ENCODE measurements at regions not wholly inside any gene's neighbourhood (a gene's known extent, or its start where the extent isn't known, plus 50 kb on each side); places are given as distances from the start of the nearest gene placed in this dataset.

DNA sequence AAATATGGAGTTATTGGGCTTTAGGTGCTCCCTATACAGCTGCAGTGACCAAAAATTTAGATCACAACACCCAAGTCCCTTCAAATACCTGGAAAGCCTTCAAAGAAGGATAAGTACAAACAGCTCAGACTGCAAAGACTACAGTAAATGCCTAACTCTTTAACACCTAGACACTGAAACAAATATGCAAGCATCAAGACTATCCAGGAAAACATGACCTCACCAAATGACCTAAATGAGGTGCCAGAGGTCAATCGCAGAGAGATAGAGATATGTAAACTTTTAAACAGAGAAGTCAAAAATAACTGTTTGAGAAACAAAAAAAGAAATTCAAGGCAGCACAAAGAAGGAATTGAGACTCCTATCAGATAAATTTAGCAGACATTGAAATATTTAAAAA lies 753.8 kb upstream of the B3GALT2 start:
- TF ChIP-seq EP300 (IDR thresholded peaks at IDR 0.05) = no peak
- no peak for TF ChIP-seq JUNB (IDR thresholded peaks at IDR 0.05)
- TF ChIP-seq, protein P1, sequence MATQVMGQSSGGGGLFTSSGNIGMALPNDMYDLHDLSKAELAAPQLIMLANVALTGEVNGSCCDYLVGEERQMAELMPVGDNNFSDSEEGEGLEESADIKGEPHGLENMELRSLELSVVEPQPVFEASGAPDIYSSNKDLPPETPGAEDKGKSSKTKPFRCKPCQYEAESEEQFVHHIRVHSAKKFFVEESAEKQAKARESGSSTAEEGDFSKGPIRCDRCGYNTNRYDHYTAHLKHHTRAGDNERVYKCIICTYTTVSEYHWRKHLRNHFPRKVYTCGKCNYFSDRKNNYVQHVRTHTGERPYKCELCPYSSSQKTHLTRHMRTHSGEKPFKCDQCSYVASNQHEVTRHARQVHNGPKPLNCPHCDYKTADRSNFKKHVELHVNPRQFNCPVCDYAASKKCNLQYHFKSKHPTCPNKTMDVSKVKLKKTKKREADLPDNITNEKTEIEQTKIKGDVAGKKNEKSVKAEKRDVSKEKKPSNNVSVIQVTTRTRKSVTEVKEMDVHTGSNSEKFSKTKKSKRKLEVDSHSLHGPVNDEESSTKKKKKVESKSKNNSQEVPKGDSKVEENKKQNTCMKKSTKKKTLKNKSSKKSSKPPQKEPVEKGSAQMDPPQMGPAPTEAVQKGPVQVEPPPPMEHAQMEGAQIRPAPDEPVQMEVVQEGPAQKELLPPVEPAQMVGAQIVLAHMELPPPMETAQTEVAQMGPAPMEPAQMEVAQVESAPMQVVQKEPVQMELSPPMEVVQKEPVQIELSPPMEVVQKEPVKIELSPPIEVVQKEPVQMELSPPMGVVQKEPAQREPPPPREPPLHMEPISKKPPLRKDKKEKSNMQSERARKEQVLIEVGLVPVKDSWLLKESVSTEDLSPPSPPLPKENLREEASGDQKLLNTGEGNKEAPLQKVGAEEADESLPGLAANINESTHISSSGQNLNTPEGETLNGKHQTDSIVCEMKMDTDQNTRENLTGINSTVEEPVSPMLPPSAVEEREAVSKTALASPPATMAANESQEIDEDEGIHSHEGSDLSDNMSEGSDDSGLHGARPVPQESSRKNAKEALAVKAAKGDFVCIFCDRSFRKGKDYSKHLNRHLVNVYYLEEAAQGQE (IDR thresholded peaks at IDR 0.05) = no peak
- TF ChIP-seq TP53 (CRISPR knock-in tag; IDR thresholded peaks at IDR 0.05) = no peak
- no peak for TF ChIP-seq CTCF (IDR thresholded peaks at IDR 0.05)
- no peak for TF ChIP-seq ZNF302 (CRISPR knock-in tag; IDR thresholded peaks at IDR 0.05)
- TF ChIP-seq MYC (IDR thresholded peaks at IDR 0.05; ENCODE audit: borderline replicate concordance, low read length) = no peak
- no peak for TF ChIP-seq KDM5A (IDR thresholded peaks at IDR 0.05)
- TF ChIP-seq PHF8 (IDR thresholded peaks at IDR 0.05; ENCODE audit: borderline replicate concordance, low read depth) = no peak
- TF ChIP-seq MAZ (IDR thresholded peaks at IDR 0.05; ENCODE audit: borderline replicate concordance, low read depth, low read length) = no peak
- no peak for TF ChIP-seq POLR2A (IDR thresholded peaks at IDR 0.05; ENCODE audit: low read length)

Measured in A549 (cell line).